ENCODE measurements at regions not wholly inside any gene's neighbourhood (a gene's known extent, or its start where the extent isn't known, plus 50 kb on each side); places are given as distances from the start of the nearest gene placed in this dataset.

- DNase-seq (no peak), ATAC-seq (ENCODE audit: insufficient read depth, low read depth) (no peak)
- TF ChIP-seq CTCF (IDR thresholded peaks at IDR 0.05; ENCODE audit: borderline replicate concordance, extremely low read depth, low read length, poor library complexity, severe bottlenecking) (no peak), EZH2 (IDR thresholded peaks at IDR 0.05; ENCODE audit: borderline replicate concordance, low read depth, low read length, severe bottlenecking) (no peak)
- Histone ChIP-seq H2AFZ (ENCODE audit: low read depth, low read length) (no peak overlapping the region), H3K9ac (ENCODE audit: low read depth, low read length) (no peak overlapping the region), H3K4me3 (ENCODE audit: low read depth in 1 of 2, low read length in 2 of 2) (no peak overlapping the region), H3K79me2 (ENCODE audit: insufficient read depth, low read length) (no peaks in the 10 kb centered on the region), H3K4me2 (ENCODE audit: insufficient read depth, low read length) (no peak overlapping the region), H3K27ac (ENCODE audit: low read length) (no peak overlapping the region), H3K9me3 (ENCODE audit: insufficient read depth, low read length, severe bottlenecking) (no peaks in the 10 kb centered on the region), H4K20me1 (ENCODE audit: insufficient read depth, low read length) (no peaks in the 10 kb centered on the region), H3K36me3 (ENCODE audit: insufficient read depth, low read length) (peaks cover 60% of the 10 kb centered on the region), H3K27me3 (ENCODE audit: insufficient read depth, low read length, poor library complexity) (no peaks in the 10 kb centered on the region), H3K4me1 (ENCODE audit: insufficient read depth, low read length) (no peaks in the 10 kb centered on the region)
Observed at GRCh38 chr4:122249357-122249756, 97.2 kb downstream of the BLTP1 start.

- H3K4me1 ChIP-seq (ENCODE audit: insufficient read depth, low read length) = no peaks in the 10 kb centered on the region
- H4K20me1 ChIP-seq (ENCODE audit: insufficient read depth, low read length) = no peaks in the 10 kb centered on the region
- H3K4me3 ChIP-seq (ENCODE audit: low read depth in 1 of 2, low read length in 2 of 2) = no peak overlapping the region
- TF ChIP-seq EZH2 (IDR thresholded peaks at IDR 0.05; ENCODE audit: borderline replicate concordance, low read depth, low read length, severe bottlenecking) (no peak), CTCF (IDR thresholded peaks at IDR 0.05; ENCODE audit: borderline replicate concordance, extremely low read depth, low read length, poor library complexity, severe bottlenecking) (no peak)
- no peak overlapping the region for H3K4me2 ChIP-seq (ENCODE audit: insufficient read depth, low read length)
- DNase-seq = no peak
- no peak overlapping the region for H2AFZ ChIP-seq (ENCODE audit: low read depth, low read length)
- H3K27me3 ChIP-seq (ENCODE audit: insufficient read depth, low read length, poor library complexity) = no peaks in the 10 kb centered on the region
- no peak overlapping the region for H3K9ac ChIP-seq (ENCODE audit: low read depth, low read length)
- no peak for ATAC-seq (ENCODE audit: insufficient read depth, low read depth)
- H3K9me3 ChIP-seq (ENCODE audit: insufficient read depth, low read length, severe bottlenecking) = no peaks in the 10 kb centered on the region
- no peak overlapping the region for H3K27ac ChIP-seq (ENCODE audit: low read length)
- H3K79me2 ChIP-seq (ENCODE audit: insufficient read depth, low read length) = no peaks in the 10 kb centered on the region
- H3K36me3 ChIP-seq (ENCODE audit: insufficient read depth, low read length) = peaks cover 80% of the 10 kb centered on the region
Observed at GRCh38 chr4:122252584-122252983, 100.5 kb downstream of the BLTP1 start.

- no peaks in the 10 kb centered on the region for H3K4me1 ChIP-seq (ENCODE audit: insufficient read depth, low read length)
- ATAC-seq (ENCODE audit: insufficient read depth, low read depth) (no peak), DNase-seq (no peak)
- no peaks in the 10 kb centered on the region for H3K79me2 ChIP-seq (ENCODE audit: insufficient read depth, low read length)
- H3K36me3 ChIP-seq (ENCODE audit: insufficient read depth, low read length) = peaks cover 58% of the 10 kb centered on the region
- no peaks in the 10 kb centered on the region for H4K20me1 ChIP-seq (ENCODE audit: insufficient read depth, low read length)
- H3K9ac ChIP-seq (ENCODE audit: low read depth, low read length) = no peak overlapping the region
- H3K27me3 ChIP-seq (ENCODE audit: insufficient read depth, low read length, poor library complexity) = no peaks in the 10 kb centered on the region
- H2AFZ ChIP-seq (ENCODE audit: low read depth, low read length) = no peak overlapping the region
- no peak for TF ChIP-seq CTCF (IDR thresholded peaks at IDR 0.05; ENCODE audit: borderline replicate concordance, extremely low read depth, low read length, poor library complexity, severe bottlenecking)
- no peak overlapping the region for H3K27ac ChIP-seq (ENCODE audit: low read length)
- H3K9me3 ChIP-seq (ENCODE audit: insufficient read depth, low read length, severe bottlenecking) = no peaks in the 10 kb centered on the region
- no peak overlapping the region for H3K4me2 ChIP-seq (ENCODE audit: insufficient read depth, low read length)
- H3K4me3 ChIP-seq (ENCODE audit: low read depth in 1 of 2, low read length in 2 of 2) = no peak overlapping the region
Observed at GRCh38 chr4:122259849-122260248, 107.7 kb downstream of the BLTP1 start.

GRCh38 chr4:122276359-122276758 is 102.5 kb upstream of the ADAD1 start:
- Histone ChIP-seq H3K4me2 (ENCODE audit: insufficient read depth, low read length) (no peak overlapping the region), H3K36me3 (ENCODE audit: insufficient read depth, low read length) (peaks cover 28% of the 10 kb centered on the region; the same call in 1 of the 2 replicates), H3K9ac (ENCODE audit: low read depth, low read length) (no peak overlapping the region)

More at GRCh38 chr4:122276359-122276758, 102.5 kb upstream of the ADAD1 start:
- Histone ChIP-seq H4K20me1 (ENCODE audit: insufficient read depth, low read length) (no peaks in the 10 kb centered on the region), H3K4me1 (ENCODE audit: insufficient read depth, low read length) (no peaks in the 10 kb centered on the region), H3K9me3 (ENCODE audit: insufficient read depth, low read length, severe bottlenecking) (no peaks in the 10 kb centered on the region), H3K4me3 (ENCODE audit: low read depth in 1 of 2, low read length in 2 of 2) (no peak overlapping the region), H3K27me3 (ENCODE audit: insufficient read depth, low read length, poor library complexity) (no peaks in the 10 kb centered on the region), H3K79me2 (ENCODE audit: insufficient read depth, low read length) (no peaks in the 10 kb centered on the region), H3K27ac (ENCODE audit: low read length) (no peak overlapping the region), H2AFZ (ENCODE audit: low read depth, low read length) (no peak overlapping the region)
- ATAC-seq (ENCODE audit: insufficient read depth, low read depth) (no peak), DNase-seq (no peak)
- no peak for TF ChIP-seq EZH2 (IDR thresholded peaks at IDR 0.05; ENCODE audit: borderline replicate concordance, low read depth, low read length, severe bottlenecking)
- no peak for TF ChIP-seq CTCF (IDR thresholded peaks at IDR 0.05; ENCODE audit: borderline replicate concordance, extremely low read depth, low read length, poor library complexity, severe bottlenecking)

All from DND-41 (cell line).